Adrenal gland (tissue), 5 donors: ENCODE measurements at regions not wholly inside any gene's neighbourhood (a gene's known extent, or its start where the extent isn't known, plus 50 kb on each side); places are given as distances from the start of the nearest gene placed in this dataset.

Source experiments
- CTCF ChIP-seq, 6 experiments: fragments of 450-650 bp in 4 of 6; fragments of 200-600 bp in 2 of 6; sonication (generic) in 1 of 6; IDR thresholded peaks; 1 replicate in 5 of 6; 2 replicates in 1 of 6; pipeline versions ENCODE4 v1.5.1 to v1.8.0; 2016 to 2021; ENCODE audit warnings: antibody characterized with exemption in 6 of 6, mild to moderate bottlenecking in 2 of 6, moderate library complexity in 1 of 6
- POLR2A ChIP-seq, 2 donors: fragments of 450-650 bp; IDR thresholded peaks; one replicate each; pipeline ENCODE4 v1.6.1; 2017; ENCODE audit warnings: antibody characterized with exemption in 2 of 2, mild to moderate bottlenecking in 2 of 2, moderate library complexity in 1 of 2
- donor health status: DM: no; HTN: no; CAD: no.

- no peak for TF ChIP-seq POLR2A (IDR thresholded peaks at IDR 0.05)
- TF ChIP-seq CTCF (IDR thresholded peaks at IDR 0.05): no peak
These were observed 126.9 kb downstream of the SLC25A47 start for GRCh38 chr14:100450049-100450448.
